HG02588 (cell line): ENCODE measurements at regions not wholly inside any gene's neighbourhood (a gene's known extent, or its start where the extent isn't known, plus 50 kb on each side); places are given as distances from the start of the nearest gene placed in this dataset.
"Not testable (repeated sequence)": the region's sequence is repeated elsewhere in the genome, so short reads cannot be mapped to it uniquely, and the experiment has no call there.

ENCODE experiments used
- ATAC-seq: cut with Tn5 transposase; IDR thresholded peaks from one replicate; pipeline ENCODE4 v1.9.1; 2021; ENCODE audit warnings: mild to moderate bottlenecking, moderate library complexity; ENCODE audit not compliant: unreplicated experiment

DNA sequence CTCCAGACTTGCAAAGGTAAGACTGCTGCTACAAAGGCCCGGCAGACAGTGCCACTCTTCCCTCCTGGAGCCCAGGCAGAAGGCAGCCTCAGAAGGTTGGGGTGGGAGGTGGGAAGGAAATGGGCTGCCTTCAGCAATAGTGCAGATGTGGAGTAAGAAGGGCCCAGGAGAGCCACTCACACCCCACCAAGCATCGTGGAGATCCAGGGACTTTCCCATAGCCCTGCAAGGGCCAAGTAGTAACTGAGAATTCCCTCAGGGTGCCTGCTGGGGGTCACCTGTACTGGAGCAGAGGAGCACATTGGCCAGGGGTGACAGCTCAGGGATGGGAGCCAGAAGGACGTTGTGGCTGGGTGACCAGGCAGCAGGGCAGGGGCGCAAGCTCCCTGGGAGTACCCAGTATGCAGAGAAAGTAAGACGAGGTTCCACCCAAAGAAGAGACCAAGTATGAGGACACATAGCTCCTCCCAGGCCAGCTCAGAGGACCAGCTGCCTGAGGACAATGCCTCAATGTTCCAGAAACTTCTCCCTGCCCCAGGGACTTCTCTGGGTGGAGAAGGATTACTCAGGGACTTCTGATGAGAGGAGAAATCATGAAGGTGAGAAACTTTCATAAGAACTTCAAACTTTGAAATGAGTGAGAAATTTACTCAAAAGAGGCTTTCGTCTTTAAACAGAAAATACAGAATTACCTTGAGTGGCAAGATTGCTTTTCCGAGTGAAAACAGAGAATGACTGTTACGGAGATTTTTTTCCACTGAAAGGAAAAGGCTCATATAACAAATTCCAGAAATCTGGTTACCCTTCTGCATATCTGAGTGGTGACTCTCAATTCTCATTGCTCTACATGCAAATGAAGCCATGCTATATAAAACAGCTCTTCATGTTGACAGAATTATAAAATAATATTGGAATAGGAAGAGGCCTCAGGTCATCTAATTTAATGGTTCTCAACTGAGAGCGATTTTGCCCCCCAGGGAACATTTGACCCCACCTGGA is 87.9 kb upstream of the TRIO start:
- ATAC-seq: no peak

DNA sequence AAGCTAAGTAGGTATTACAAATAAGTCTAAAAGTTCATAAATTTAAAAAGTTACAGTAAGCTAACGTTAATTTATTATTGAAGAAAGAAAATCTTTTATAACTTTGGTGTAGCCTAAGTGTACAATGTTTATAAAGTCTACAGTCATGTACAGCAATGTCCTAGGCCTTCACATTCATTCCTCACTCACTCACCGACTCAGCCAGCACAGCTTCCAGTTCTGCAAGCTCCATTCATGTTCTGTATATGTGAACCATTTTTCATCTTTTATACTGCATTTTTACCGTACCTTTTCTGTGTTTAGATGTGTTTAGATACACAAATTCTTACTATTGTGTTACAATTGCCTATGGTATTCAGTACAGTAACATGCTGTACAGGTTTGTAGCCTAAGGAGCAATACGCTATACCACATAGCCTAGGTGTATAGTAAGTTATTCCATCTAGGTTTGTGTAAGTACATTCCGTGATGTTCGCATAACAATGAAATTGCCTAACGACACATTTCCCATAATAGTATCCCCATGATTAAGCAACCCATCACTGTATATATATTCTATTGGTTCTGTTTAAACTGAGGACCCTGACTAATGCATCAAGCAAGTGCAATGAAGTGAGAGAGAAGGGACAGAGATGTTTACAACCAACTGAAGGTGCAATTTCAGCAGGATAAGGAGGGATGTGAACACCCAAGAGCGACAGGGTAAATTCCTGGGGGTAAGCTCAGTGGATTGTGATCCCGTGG is 88.9 kb upstream of the TRIO start:
- ATAC-seq: no peak

DNA sequence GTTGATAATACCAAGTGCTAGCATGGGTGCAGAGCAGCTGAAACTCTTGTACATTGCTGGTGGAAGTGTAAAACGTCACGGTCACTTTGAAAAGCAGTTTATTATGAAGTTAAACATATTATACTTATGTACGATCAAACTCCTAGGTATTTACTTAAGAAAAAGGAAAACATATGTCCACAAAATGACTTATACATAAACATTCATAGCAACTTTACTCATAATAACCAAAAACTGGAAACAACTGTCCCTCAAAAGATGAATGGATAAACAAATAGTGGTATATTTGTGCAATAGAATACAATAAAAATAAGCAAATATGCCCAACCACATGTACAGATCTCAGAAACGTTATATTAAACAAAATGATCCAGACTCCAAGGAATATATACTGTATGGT is 92.3 kb upstream of the TRIO start:
- ATAC-seq: no peak

DNA sequence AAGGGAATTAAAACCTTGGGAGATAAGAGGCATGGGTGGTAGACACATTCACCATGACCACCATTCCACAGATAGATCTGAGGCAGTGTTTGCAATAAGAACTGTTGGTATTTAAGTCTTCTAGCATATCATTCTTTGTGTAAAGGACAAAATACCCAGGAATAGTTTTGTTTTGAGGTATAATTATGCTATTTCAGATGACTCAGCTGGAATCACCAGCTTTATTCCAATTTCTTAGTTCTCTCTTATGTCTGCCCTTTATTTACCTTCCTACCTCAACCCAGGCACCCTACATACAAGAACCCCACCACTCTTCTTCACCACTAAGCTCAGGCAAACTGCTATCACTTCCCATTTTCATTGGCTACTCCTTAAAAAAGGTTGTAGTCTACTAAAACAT is 94.7 kb upstream of the TRIO start:
- no peak for ATAC-seq

DNA sequence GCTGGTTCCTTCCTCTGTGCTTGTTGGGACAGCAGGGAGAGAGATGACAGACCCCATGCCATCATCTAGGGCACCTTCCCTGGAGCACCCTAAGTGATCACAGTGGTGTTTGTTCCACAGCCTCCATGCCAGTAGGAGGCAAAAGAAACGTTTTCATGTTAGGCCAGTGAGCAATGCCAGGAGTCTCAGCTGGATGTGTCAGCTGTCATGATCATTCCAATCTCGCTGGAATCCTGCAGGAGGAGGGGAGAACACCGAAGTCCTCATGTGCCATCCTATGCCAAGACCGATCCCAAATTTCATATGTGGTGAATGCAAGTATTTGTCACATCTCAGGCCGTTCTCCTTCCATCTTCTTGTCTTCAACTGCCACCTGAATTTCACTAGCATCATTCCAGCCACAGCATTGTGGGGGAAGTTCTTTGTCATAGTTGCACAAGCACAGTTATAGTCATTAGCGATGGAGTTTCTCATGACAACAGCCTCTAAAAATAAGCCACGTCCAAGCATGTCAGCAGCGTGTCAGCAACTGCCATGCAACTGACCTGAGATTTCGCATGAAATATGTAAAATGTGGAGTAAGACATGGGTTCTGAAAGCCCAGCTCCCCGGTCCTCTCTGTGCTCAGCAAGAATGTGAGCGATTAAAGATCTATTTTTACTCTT is 97.2 kb upstream of the DNAH5 start:
- no peak for ATAC-seq

DNA sequence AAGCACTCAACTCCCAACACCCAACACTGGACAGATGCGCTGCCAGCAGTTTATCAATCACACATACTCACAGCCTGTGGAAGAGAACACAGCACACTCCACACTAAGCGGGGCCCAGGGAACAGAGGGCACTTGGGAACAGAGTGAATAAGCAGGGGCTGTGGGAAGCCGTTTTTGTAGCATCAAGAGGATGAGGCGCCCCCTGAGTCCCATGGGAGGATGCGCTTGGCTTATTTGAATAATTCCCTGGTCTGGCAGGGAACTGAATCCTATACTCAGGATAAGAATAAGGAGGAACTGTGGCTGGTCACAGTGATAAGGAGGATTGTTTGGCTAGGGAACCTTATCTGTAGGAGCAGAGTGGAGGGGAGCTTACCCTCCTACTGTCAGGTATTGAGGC is 96.1 kb upstream of the DNAH5 start:
- ATAC-seq: no peak

DNA sequence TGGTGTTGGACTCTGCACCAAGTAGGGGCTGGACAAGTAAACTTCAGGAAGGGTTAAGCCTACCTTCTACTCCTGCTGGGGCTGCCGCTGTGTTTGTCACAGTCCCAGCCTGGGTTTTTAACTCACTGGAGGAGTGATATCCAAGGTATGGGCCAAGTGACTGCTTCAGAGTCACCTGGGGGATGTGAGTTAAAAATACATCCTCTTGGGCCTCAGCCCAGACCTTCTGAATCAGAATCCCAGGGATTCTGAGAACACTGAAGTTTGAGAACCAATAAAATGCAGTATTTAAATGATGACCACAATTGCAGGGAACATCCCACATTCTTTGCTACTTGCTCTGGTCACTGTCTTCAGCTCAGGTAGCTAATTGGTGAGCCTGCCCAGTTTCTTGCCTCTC is 95.1 kb upstream of the DNAH5 start:
- ATAC-seq: no peak

DNA sequence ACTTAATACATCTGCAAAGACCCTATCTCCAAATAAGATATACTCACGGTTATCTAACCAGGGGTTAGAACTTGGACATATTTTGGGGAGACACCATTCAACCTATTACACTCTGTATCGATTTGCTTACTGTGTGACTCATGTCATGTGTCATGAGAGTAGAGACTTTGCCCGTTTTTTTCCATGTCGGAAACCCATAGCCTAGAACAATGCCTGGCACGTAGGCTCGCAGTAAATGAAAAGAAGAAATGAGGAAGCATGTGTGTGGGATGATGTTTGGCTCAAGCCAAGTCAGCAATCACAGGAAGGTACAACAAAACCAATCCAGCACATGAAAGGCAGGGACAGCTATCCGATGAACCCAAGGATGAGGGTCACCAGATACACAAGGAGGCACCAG is 94.6 kb upstream of the DNAH5 start:
- no peak for ATAC-seq

DNA sequence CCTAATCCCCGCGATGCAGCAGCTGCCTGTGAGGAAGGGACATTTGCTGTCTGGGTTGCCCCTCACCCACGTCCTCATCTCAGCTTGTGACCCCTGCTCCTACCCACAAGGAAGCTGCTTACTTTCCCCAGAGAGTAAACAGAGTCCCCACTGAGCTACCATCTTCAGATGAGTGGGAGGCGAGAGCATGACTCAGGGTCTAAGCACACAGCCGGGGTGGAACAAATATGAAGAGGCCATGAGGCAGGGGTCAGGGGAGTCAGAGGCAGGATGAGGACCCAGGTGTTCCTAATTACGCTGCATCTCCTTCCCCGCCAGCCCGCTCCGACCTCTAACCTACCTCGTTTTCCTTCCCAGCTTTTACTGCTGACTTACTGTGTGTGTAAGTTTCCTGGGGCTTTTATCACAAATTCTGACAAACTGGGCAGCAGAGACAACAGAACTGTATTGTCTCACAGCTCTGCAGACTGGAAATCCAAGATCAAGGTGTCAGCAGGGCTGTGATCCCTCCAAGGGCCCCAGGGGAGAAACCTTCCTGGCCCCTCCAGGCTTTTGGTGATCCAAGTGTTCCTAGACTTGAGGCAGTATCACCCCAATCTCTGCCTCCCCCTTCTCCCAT is 94.0 kb upstream of the DNAH5 start:
- ATAC-seq: no peak

DNA sequence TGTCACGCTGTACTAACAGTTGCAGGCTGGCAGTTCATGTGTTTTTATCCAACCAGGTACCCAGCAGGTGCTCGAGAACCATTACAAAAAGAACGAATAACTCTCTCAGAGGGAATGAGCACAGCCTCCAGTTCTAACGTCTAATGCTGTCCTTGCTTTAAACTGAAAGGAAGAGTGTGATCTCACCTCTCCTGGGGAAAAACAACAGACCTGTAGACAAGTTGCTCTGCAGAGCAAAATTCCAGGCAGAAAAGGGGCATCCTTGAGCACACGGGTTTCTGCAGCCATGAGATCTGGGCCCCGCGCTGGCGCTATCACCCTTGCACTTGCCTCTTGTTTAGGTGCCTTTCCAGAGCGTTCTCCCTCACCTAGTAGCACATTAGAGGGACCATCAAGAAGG is 92.5 kb upstream of the DNAH5 start:
- no peak for ATAC-seq

DNA sequence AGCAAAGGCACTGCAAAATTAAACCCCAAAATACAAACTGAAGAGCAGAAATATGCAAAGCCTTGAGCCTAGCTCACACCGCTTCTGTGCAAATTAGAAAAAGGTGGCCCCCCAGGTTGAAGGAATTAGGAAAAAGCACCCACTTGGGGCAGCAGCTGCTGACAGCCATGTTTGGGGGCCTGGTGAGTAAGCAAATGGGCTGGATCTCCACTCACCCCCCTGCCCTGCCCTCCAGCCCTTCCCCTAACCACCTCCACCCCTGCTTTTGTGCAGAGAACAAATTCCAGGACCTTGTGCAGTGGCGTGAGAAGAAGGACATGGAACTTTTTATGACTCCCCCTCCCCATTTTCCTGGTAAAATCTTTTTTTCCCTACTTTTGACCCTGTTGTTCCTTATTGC is 92.0 kb upstream of the DNAH5 start:
- ATAC-seq: no peak

DNA sequence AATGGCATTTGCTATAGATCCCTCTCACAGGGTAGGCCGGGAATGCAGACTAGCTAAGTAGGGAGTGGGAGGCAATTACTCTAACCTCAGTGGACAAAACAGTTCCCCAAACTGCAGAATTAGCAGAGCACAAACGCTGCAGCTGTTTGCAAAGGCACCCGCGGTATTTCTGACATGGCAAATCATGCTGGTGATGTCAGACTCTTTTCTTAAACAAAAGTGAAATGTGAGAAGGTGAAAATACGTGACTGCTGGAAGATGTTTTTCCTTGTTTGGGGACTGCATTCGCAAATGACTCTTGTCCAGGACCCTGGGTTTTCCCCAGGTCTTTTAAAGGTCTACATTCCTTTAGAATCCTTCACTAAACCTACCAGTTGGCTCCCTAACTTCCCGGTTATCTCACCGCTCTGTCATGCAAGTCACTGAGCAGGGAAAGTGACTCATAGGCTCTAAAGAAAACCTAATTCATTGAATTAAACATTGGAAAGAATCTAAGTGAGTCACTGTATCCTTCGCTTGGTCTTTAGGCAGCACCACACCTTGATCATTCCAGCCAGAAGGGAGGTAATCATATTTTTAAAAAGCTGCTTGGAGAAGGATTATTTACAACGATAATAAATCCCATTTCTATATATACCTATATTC is 91.5 kb upstream of the DNAH5 start:
- no peak for ATAC-seq

DNA sequence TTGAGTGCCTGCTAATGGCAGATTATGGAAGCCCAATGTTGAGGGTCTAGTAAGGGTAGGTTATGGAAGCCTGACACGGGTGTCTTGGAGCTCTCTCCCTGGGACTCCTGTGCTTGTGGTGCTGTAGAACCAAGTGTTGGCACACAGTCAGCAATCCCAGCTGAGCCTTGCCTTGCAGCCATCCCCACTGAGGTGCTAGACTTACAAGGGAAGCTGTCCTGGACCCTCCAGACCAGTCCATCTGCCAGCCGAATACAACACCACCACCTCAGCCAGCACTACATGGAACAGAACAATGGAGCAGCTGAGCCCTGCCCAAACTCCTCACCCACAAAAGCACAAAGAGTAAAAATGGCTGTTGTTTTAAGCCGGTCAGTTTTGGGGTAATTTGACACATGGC is 90.5 kb upstream of the DNAH5 start:
- no peak for ATAC-seq

DNA sequence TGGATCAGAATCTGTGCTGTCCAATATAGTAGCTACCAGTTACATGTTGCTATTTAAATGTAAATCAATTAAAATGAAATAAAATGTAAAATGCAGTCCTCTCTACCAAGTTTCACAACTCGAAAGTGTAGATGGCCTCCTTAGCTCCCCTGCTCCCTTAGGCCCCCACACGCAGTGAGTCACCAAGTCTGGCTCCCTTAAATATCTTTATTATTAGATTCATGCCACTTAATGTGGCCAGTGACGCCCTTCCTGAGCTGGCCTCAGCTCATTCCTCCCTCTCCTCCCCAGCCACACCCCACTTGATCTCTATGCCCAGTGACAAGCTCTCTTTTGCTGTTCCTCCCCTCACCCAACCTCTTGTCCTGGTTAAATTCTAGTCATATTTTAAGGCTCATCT is 88.4 kb upstream of the DNAH5 start:
- ATAC-seq: no peak

DNA sequence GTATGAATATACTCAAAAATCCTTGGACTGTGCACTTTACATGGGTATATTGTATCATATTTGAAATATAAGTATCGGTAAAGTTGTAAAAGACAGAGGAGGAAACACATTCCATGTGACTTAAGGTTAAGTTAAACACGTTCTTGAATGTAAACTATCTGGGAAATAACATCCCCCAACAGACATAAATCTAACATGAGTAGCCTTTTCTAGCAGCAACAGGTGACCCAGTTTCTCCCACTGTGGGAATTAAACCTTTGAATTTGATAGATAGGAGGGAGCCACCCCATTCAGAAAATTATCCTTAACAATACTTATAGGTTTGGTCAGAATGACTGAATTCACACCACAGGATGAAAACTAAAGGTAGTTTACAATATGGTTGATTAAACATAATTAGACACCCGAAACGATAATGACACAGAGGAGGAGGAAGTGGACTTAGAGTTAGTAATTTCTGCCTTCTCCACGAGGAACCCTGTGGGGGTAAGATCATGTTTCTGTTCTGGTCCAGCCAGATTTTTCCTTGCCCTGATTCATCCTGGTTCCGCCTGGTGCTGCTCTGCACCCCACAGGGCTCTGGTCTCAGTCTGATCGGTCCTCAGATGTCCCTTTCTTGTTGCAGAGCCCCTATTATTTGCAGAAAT is 84.6 kb upstream of the DNAH5 start:
- no peak for ATAC-seq

DNA sequence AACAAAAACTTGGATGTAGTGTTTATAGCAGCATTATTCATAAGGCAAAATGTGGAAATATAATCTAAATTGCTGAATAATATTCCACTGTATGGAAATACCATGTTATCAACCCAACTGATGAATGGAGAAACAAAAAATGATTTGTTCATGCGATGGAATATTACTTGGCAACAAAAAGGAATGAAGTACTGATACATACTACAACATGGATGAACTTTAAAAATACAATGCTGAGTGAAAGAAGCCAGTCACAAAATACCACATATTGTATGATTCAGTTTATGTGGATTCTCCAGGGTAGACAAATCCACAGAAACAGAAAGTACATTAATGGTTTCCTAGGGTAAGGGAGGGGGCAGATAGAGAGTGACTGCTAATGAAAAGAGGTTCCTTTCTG is 83.7 kb upstream of the DNAH5 start:
- ATAC-seq: no peak

DNA sequence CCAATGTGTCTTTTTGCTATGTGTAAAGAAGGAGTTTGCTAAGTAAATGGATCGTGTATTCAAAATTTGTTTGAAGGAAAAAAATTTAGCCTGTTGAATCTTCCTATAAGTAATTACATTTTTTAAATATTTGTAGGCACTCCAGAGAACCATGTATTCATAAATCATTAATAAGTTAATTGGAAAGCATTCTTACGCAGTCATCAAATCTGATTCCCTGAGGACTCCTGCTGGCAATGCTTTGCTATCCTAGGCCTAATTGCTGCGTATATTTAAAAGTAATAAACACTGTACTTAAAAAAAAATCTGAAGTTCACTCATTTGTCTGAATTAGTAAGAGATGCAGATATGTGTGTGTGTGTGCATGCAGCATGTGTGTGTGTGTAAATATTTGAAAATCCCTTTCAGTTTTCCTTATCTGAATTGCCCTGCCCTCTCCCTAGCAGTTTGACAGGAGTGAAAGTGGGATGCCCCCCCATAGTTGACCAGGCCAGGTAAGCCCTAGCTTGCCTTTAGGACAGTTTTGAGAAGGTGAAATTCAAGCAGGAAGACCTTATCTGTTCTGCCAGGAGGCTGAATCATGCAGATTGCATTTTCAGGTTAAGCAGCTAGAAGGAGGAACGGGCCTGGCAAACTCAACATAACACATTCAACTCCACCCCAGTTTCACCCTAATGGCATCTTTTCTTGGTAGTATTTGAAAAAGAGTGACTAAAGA is 81.2 kb upstream of the DNAH5 start:
- no peak for ATAC-seq

DNA sequence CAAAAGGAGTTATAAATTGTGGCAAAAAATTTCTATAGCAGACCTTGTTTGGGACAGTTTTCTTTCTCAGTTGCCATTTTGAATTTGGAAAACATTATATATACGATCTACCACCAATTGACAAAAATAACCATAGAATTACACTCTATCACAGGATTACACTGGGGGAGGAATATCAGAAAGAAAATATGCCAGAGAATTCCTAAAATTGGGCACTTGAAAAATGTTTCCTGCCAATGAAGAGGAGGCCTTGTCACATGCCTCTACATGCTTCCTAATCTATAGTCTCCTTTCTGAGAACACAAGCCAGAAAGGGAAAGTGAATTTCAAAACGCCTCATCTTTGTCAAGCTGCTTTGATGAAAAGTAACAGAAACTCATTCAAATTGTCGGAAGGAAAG is 78.5 kb upstream of the DNAH5 start:
- ATAC-seq: no peak

DNA sequence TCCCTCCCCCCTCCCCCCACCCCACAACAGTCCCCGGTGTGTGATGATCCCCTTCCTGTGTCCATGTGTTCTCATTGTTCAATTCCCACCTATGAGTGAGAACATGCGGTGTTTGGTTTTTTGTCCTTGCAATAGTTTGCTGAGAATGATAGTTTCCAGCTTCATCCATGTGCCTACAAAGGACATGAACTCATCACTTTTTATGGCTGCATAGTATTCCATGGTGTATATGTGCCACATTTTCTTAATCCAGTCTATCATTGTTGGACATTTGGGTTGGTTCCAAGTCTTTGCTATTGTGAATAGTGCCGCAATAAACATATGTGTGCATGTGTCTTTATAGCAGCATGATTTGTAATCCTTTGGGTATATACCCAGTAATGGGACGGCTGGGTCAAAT is 76.5 kb upstream of the DNAH5 start:
- ATAC-seq: not testable (repeated sequence)
